ENCODE measurements at regions not wholly inside any gene's neighbourhood (a gene's known extent, or its start where the extent isn't known, plus 50 kb on each side); places are given as distances from the start of the nearest gene placed in this dataset.

GRCh38 chr14:97777622-97778355, 980.6 kb downstream of the VRK1 start:
- H3K36me3 ChIP-seq (ENCODE audit: control insufficient read depth, insufficient read depth, low read length), result no peaks in the 10 kb centered on the region
- no peaks in the 10 kb centered on the region for H3K9me3 ChIP-seq (ENCODE audit: control insufficient read depth, low read depth, low read length)
- H3K4me3 ChIP-seq (ENCODE audit: low read length), result no peak overlapping the region
- no peak for DNase-seq
- H3K4me1 ChIP-seq (ENCODE audit: control insufficient read depth, insufficient read depth, low read length), result no peaks in the 10 kb centered on the region
- whole genome bisulfite sequencing (ENCODE audit: insufficient coverage, low lambda C conversion rate), result no CpG with 5 or more reads among the region's 9 CpGs
- no peaks in the 10 kb centered on the region for H3K27me3 ChIP-seq (ENCODE audit: control insufficient read depth, insufficient read depth, low read length)
- H3K27ac ChIP-seq (ENCODE audit: low read length), result no peak overlapping the region

GRCh38 chr14:97779140-97779539, 982.0 kb downstream of the VRK1 start:
- no peak for DNase-seq
- 85% methylated on average over 5 of the region's 5 CpGs for whole genome bisulfite sequencing (ENCODE audit: insufficient coverage, low lambda C conversion rate)
- Histone ChIP-seq H3K4me1 (ENCODE audit: control insufficient read depth, insufficient read depth, low read length) (no peaks in the 10 kb centered on the region), H3K9me3 (ENCODE audit: control insufficient read depth, low read depth, low read length) (no peaks in the 10 kb centered on the region), H3K36me3 (ENCODE audit: control insufficient read depth, insufficient read depth, low read length) (no peaks in the 10 kb centered on the region), H3K27me3 (ENCODE audit: control insufficient read depth, insufficient read depth, low read length) (no peaks in the 10 kb centered on the region), H3K27ac (ENCODE audit: low read length) (no peak overlapping the region), H3K4me3 (ENCODE audit: low read length) (no peak overlapping the region)

GRCh38 chr14:97780804-97781203, 983.6 kb downstream of the VRK1 start:
- WGBS (ENCODE audit: insufficient coverage, low lambda C conversion rate), result 92% methylated on average over 5 of the region's 5 CpGs
- Histone ChIP-seq H3K27ac (ENCODE audit: low read length) (no peak overlapping the region), H3K9me3 (ENCODE audit: control insufficient read depth, low read depth, low read length) (no peaks in the 10 kb centered on the region), H3K4me3 (ENCODE audit: low read length) (no peak overlapping the region), H3K27me3 (ENCODE audit: control insufficient read depth, insufficient read depth, low read length) (no peaks in the 10 kb centered on the region), H3K36me3 (ENCODE audit: control insufficient read depth, insufficient read depth, low read length) (no peaks in the 10 kb centered on the region), H3K4me1 (ENCODE audit: control insufficient read depth, insufficient read depth, low read length) (no peaks in the 10 kb centered on the region)
- DNase-seq, result no peak

- Histone ChIP-seq H3K9me3 (ENCODE audit: control insufficient read depth, low read depth, low read length) (no peaks in the 10 kb centered on the region), H3K4me3 (ENCODE audit: low read length) (no peak overlapping the region), H3K27me3 (ENCODE audit: control insufficient read depth, insufficient read depth, low read length) (no peaks in the 10 kb centered on the region), H3K36me3 (ENCODE audit: control insufficient read depth, insufficient read depth, low read length) (no peaks in the 10 kb centered on the region), H3K27ac (ENCODE audit: low read length) (no peak overlapping the region), H3K4me1 (ENCODE audit: control insufficient read depth, insufficient read depth, low read length) (no peaks in the 10 kb centered on the region)
- DNase-seq, result no peak
- no CpG with 5 or more reads among the region's 5 CpGs for WGBS (ENCODE audit: insufficient coverage, low lambda C conversion rate)
These were observed 984.8 kb downstream of the VRK1 start for GRCh38 chr14:97781961-97782360.

GRCh38 chr14:97782871-97783414, 985.8 kb downstream of the VRK1 start:
- H3K27me3 ChIP-seq (ENCODE audit: control insufficient read depth, insufficient read depth, low read length), result no peaks in the 10 kb centered on the region
- 83% methylated on average over 1 of the region's 8 CpGs for WGBS (ENCODE audit: insufficient coverage, low lambda C conversion rate)

GRCh38 chr14:97785495-97785894, 988.3 kb downstream of the VRK1 start:
- H3K36me3 ChIP-seq (ENCODE audit: control insufficient read depth, insufficient read depth, low read length), result no peaks in the 10 kb centered on the region
- H3K27me3 ChIP-seq (ENCODE audit: control insufficient read depth, insufficient read depth, low read length), result no peaks in the 10 kb centered on the region
- no peak overlapping the region for H3K4me3 ChIP-seq (ENCODE audit: low read length)
- H3K4me1 ChIP-seq (ENCODE audit: control insufficient read depth, insufficient read depth, low read length), result no peaks in the 10 kb centered on the region
- H3K27ac ChIP-seq (ENCODE audit: low read length), result no peak overlapping the region
- no CpG with 5 or more reads among the region's 1 CpG for WGBS (ENCODE audit: insufficient coverage, low lambda C conversion rate)
- no peak for DNase-seq
- H3K9me3 ChIP-seq (ENCODE audit: control insufficient read depth, low read depth, low read length), result no peaks in the 10 kb centered on the region

More at GRCh38 chr14:97782871-97783414, 985.8 kb downstream of the VRK1 start:
- Histone ChIP-seq H3K27ac (ENCODE audit: low read length) (no peak overlapping the region), H3K4me3 (ENCODE audit: low read length) (no peak overlapping the region), H3K9me3 (ENCODE audit: control insufficient read depth, low read depth, low read length) (no peaks in the 10 kb centered on the region), H3K36me3 (ENCODE audit: control insufficient read depth, insufficient read depth, low read length) (no peaks in the 10 kb centered on the region), H3K4me1 (ENCODE audit: control insufficient read depth, insufficient read depth, low read length) (no peaks in the 10 kb centered on the region)
- DNase-seq, result no peak

GRCh38 chr14:97788364-97788763, 991.2 kb downstream of the VRK1 start:
- Histone ChIP-seq H3K9me3 (ENCODE audit: control insufficient read depth, low read depth, low read length) (no peaks in the 10 kb centered on the region), H3K4me3 (ENCODE audit: low read length) (no peak overlapping the region), H3K36me3 (ENCODE audit: control insufficient read depth, insufficient read depth, low read length) (no peaks in the 10 kb centered on the region), H3K27me3 (ENCODE audit: control insufficient read depth, insufficient read depth, low read length) (no peaks in the 10 kb centered on the region), H3K27ac (ENCODE audit: low read length) (no peak overlapping the region), H3K4me1 (ENCODE audit: control insufficient read depth, insufficient read depth, low read length) (no peaks in the 10 kb centered on the region)
- DNase-seq, result no peak

GRCh38 chr14:97788846-97789526, 991.8 kb downstream of the VRK1 start:
- DNase-seq, result no peak
- WGBS (ENCODE audit: insufficient coverage, low lambda C conversion rate), result 100% methylated on average over 2 of the region's 7 CpGs
- no peaks in the 10 kb centered on the region for H3K4me1 ChIP-seq (ENCODE audit: control insufficient read depth, insufficient read depth, low read length)

GRCh38 chr14:97791072-97791471, 993.9 kb downstream of the VRK1 start:
- Histone ChIP-seq H3K36me3 (ENCODE audit: control insufficient read depth, insufficient read depth, low read length) (no peaks in the 10 kb centered on the region), H3K27ac (ENCODE audit: low read length) (no peak overlapping the region), H3K4me1 (ENCODE audit: control insufficient read depth, insufficient read depth, low read length) (no peaks in the 10 kb centered on the region), H3K27me3 (ENCODE audit: control insufficient read depth, insufficient read depth, low read length) (no peaks in the 10 kb centered on the region), H3K4me3 (ENCODE audit: low read length) (no peak overlapping the region), H3K9me3 (ENCODE audit: control insufficient read depth, low read depth, low read length) (no peaks in the 10 kb centered on the region)
- no peak for DNase-seq
- WGBS (ENCODE audit: insufficient coverage, low lambda C conversion rate), result 83% methylated on average over 1 of the region's 6 CpGs

More at GRCh38 chr14:97788846-97789526, 991.8 kb downstream of the VRK1 start:
- H3K4me3 ChIP-seq (ENCODE audit: low read length), result no peak overlapping the region
- no peaks in the 10 kb centered on the region for H3K27me3 ChIP-seq (ENCODE audit: control insufficient read depth, insufficient read depth, low read length)
- no peaks in the 10 kb centered on the region for H3K9me3 ChIP-seq (ENCODE audit: control insufficient read depth, low read depth, low read length)
- H3K27ac ChIP-seq (ENCODE audit: low read length), result no peak overlapping the region
- no peaks in the 10 kb centered on the region for H3K36me3 ChIP-seq (ENCODE audit: control insufficient read depth, insufficient read depth, low read length)

- no peak overlapping the region for H3K27ac ChIP-seq (ENCODE audit: low read length)
- no CpG with 5 or more reads among the region's 8 CpGs for WGBS (ENCODE audit: insufficient coverage, low lambda C conversion rate)
- no peaks in the 10 kb centered on the region for H3K27me3 ChIP-seq (ENCODE audit: control insufficient read depth, insufficient read depth, low read length)
- no peaks in the 10 kb centered on the region for H3K4me1 ChIP-seq (ENCODE audit: control insufficient read depth, insufficient read depth, low read length)
- no peaks in the 10 kb centered on the region for H3K36me3 ChIP-seq (ENCODE audit: control insufficient read depth, insufficient read depth, low read length)
- no peak overlapping the region for H3K4me3 ChIP-seq (ENCODE audit: low read length)
- no peaks in the 10 kb centered on the region for H3K9me3 ChIP-seq (ENCODE audit: control insufficient read depth, low read depth, low read length)
- no peak for DNase-seq
These were observed 994.7 kb downstream of the VRK1 start for GRCh38 chr14:97791906-97792305.
